Cardiac fibroblast (primary cell): ENCODE measurements at regions not wholly inside any gene's neighbourhood (a gene's known extent, or its start where the extent isn't known, plus 50 kb on each side); places are given as distances from the start of the nearest gene placed in this dataset.

Source experiments
- DNase-seq, 2 donors: peaks; one replicate each; pipeline versions ENCODE4 v3.0.0 to v3.0.0-alpha.2; 2010; ENCODE audit warnings: low read depth in 2 of 2
- H3K4me3 ChIP-seq, 2 donors: replicated peaks in 1 of 2; 1 replicate in 1 of 2; 2 replicates in 1 of 2; pipeline ENCODE4 v1.5.1; 2011; ENCODE audit warnings: low read depth in 2 of 2, low read length in 2 of 2, mild to moderate bottlenecking in 2 of 2, moderate library complexity in 1 of 2
- CTCF ChIP-seq: IDR thresholded peaks from one replicate; pipeline ENCODE4 v1.5.1; 2011; ENCODE audit warnings: low read depth, mild to moderate bottlenecking, low read length, inconsistent platforms

- no peak overlapping the region for H3K4me3 ChIP-seq
- DNase-seq: no peak
- no peak for TF ChIP-seq CTCF
These were observed 851.8 kb upstream of the NXPH2 start for GRCh38 chr2:139631966-139632365.

GRCh38 chr2:139628931-139629330 lies 848.7 kb upstream of the NXPH2 start:
- no peak overlapping the region for H3K4me3 ChIP-seq
- no peak for DNase-seq
- no peak for TF ChIP-seq CTCF

GRCh38 chr2:139626128-139626527 lies 845.9 kb upstream of the NXPH2 start:
- no peak for DNase-seq
- TF ChIP-seq CTCF: no peak
- H3K4me3 ChIP-seq: no peak overlapping the region

- H3K4me3 ChIP-seq: no peak overlapping the region
- no peak for DNase-seq
- no peak for TF ChIP-seq CTCF
These were observed 842.5 kb upstream of the NXPH2 start for GRCh38 chr2:139622691-139623090.

- no peak overlapping the region for H3K4me3 ChIP-seq
- DNase-seq: no peak
- TF ChIP-seq CTCF: no peak
These were observed 837.6 kb upstream of the NXPH2 start for GRCh38 chr2:139617747-139618146.

GRCh38 chr2:139613264-139613663 lies 833.1 kb upstream of the NXPH2 start:
- H3K4me3 ChIP-seq: no peak overlapping the region
- DNase-seq: no peak
- TF ChIP-seq CTCF: no peak

GRCh38 chr2:139610512-139610911 lies 830.3 kb upstream of the NXPH2 start:
- no peak for DNase-seq
- no peak for TF ChIP-seq CTCF
- H3K4me3 ChIP-seq: no peak overlapping the region
